IgD-negative memory B cell (primary cell): ENCODE measurements at regions not wholly inside any gene's neighbourhood (a gene's known extent, or its start where the extent isn't known, plus 50 kb on each side); places are given as distances from the start of the nearest gene placed in this dataset.

ENCODE experiments used
- H3K27ac Mint-ChIP-seq, 3 donors: one replicate each; pipeline ENCODE4 v1.8.0; 2020 to 2022; ENCODE audit warnings: mild to moderate bottlenecking in 3 of 3, mixed read lengths in 3 of 3, moderate library complexity in 1 of 3
- H3K27me3 Mint-ChIP-seq: one replicate; pipeline ENCODE4 v1.8.0; 2021; ENCODE audit warnings: mixed read lengths
- H3K36me3 Mint-ChIP-seq: one replicate; pipeline ENCODE4 v1.8.0; 2020; ENCODE audit warnings: mild to moderate bottlenecking, mixed read lengths
- H3K4me1 Mint-ChIP-seq, 3 donors: one replicate each; pipeline ENCODE4 v1.8.0; 2020 to 2022; ENCODE audit warnings: mixed read lengths in 3 of 3, mild to moderate bottlenecking in 1 of 3
- H3K4me3 Mint-ChIP-seq, 4 donors: one replicate each; pipeline ENCODE4 v1.8.0; 2020 to 2022; ENCODE audit warnings: mild to moderate bottlenecking in 4 of 4, mixed read lengths in 4 of 4, moderate library complexity in 3 of 4
- H3K9me3 Mint-ChIP-seq, 3 donors: one replicate each; pipeline ENCODE4 v1.8.0; 2020 to 2021; ENCODE audit warnings: mixed read lengths in 3 of 3, mild to moderate bottlenecking in 1 of 3

DNA sequence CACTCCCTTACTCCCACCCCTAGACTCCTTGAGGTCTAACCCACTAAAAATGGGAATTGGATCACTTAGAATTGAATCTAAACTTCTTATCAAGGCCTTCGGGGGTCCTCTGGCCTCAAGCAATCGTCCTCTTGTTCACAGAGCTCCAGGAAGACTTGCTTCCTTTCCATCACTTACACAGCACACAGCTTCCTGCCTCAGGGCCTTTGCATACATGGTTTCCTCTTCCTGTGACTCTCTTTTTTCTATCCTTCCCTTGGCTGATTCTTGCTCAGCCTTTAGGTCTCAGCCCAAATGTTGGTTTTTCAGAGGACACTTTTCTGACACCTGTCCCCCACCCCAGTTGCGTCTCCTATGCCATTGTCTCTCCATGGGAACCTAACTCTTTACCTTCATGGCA lies 50.0 kb upstream of the ALDH1B1 start:
- H3K4me3 Mint-ChIP-seq, result no peak overlapping the region
- H3K27me3 Mint-ChIP-seq, result peaks cover 3% of the 10 kb centered on the region
- peaks cover 0 to 4% (median 0%) of the 10 kb centered on the region in 3 donors for H3K9me3 Mint-ChIP-seq
- H3K4me1 Mint-ChIP-seq, result no peaks in the 10 kb centered on the region
- H3K27ac Mint-ChIP-seq, result no peak overlapping the region
- peaks cover 1% of the 10 kb centered on the region for H3K36me3 Mint-ChIP-seq

DNA sequence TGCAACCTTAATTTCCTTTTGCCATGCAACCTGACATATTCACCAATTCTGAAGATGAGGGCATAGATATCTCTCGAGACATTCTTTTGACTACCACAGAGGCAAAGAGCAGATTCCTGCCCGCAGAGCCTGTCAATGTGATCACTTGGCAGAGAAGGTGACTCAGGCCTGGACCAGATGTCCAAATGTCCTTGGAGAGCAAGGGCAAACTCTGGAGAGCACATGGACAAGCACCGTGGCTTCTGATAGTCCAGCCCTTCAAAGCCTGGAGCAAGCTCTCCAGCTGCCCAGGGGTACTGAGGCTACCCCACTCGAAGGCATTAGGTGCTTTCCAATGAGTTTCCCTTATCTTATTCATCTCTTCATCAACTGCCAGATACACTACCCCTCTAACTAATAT lies 50.4 kb upstream of the ALDH1B1 start:
- H3K27me3 Mint-ChIP-seq, result peaks cover 4% of the 10 kb centered on the region
- peaks cover 0 to 4% (median 0%) of the 10 kb centered on the region in 3 donors for H3K9me3 Mint-ChIP-seq

DNA sequence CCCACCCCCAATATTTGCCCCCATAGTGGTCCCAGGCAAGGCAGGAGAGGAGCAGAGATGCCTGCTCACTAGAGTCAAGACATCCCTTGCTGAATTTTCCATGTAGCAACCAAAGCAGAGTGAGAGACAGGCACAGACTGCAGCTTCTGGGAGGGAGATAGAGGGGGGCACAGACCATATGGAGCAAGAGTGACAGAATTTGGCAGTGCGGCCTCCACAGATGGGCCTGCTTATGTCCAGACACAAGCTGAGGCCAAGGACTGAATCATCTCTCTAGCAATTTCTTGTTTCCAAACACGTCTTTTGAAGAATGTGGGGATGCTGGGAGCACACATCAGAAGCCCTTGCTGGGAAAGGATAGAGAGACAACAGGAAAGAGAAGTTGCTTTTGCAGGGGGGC lies 53.0 kb upstream of the ALDH1B1 start:
- Mint-ChIP-seq H3K36me3 (no peaks in the 10 kb centered on the region), H3K9me3 (peaks cover 0 to 4% (median 0%) of the 10 kb centered on the region in 3 donors), H3K4me1 (no peaks in the 10 kb centered on the region), H3K4me3 (no peak overlapping the region), H3K27ac (no peak overlapping the region), H3K27me3 (peaks cover 6% of the 10 kb centered on the region)

More for the DNA sequence above, 50.4 kb upstream of the ALDH1B1 start:
- Mint-ChIP-seq H3K36me3 (no peaks in the 10 kb centered on the region), H3K4me1 (no peaks in the 10 kb centered on the region), H3K4me3 (no peak overlapping the region), H3K27ac (no peak overlapping the region)

DNA sequence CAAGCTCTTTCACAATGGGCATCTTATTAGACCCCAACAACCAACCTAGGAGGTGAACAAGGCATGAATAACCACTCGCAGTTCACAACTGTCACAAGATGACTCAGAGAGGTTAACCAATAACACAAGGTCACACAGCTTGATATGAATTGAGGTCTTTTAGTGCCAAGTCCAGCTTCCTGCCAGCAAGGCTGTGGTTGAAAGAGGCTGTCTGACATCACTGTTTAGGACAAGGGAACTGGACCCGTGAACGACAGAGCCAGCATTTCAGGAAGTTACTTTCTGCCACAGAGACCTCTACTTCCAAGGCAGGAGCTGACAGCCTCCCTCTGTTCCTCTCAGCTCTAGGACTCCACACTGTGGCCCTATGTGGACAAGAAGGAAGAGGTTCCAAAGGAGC lies 53.4 kb upstream of the ALDH1B1 start:
- Mint-ChIP-seq H3K27me3 (peaks cover 7% of the 10 kb centered on the region), H3K9me3 (peaks cover 0 to 4% (median 0%) of the 10 kb centered on the region in 3 donors), H3K4me1 (peaks cover 0 to 2% (median 0%) of the 10 kb centered on the region in 3 donors), H3K36me3 (no peaks in the 10 kb centered on the region), H3K27ac (no peak overlapping the region), H3K4me3 (no peak overlapping the region)

DNA sequence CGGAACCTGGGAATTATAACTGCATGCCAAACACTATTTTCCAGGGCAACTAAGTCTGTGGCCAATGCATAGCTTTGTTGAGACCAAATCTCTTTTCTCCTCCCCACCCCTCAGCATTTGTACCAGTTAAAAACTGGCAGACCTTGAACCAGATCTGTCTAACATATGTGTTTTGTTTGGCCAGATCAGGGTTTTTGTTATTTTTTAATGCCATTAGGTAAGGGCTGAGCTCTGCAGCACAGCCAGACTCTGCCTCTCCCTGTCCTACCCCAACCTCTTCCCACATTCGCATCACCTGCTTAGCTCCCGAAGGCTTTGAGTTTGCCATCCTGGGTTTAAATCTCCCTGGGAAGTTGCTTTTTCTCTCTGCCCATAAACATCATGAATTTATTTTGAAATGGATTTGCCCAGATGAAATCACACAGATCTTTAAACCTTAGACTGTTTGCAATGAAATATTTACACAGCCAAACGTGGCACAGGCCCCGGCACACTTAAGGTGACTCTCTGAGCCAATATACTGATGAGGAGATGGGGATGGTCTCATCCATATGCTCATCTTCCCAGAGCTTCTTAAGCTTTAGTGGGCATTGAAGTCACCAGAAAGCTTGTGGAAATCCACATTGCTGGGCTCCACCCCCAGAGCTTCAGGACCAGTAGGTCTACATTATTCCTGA lies 54.0 kb upstream of the ALDH1B1 start:
- Mint-ChIP-seq H3K9me3 (peaks cover 0 to 4% (median 0%) of the 10 kb centered on the region in 3 donors), H3K4me1 (peaks cover 0 to 2% (median 0%) of the 10 kb centered on the region in 3 donors), H3K4me3 (no peak overlapping the region), H3K36me3 (no peaks in the 10 kb centered on the region), H3K27me3 (peaks cover 7% of the 10 kb centered on the region), H3K27ac (no peak overlapping the region)

DNA sequence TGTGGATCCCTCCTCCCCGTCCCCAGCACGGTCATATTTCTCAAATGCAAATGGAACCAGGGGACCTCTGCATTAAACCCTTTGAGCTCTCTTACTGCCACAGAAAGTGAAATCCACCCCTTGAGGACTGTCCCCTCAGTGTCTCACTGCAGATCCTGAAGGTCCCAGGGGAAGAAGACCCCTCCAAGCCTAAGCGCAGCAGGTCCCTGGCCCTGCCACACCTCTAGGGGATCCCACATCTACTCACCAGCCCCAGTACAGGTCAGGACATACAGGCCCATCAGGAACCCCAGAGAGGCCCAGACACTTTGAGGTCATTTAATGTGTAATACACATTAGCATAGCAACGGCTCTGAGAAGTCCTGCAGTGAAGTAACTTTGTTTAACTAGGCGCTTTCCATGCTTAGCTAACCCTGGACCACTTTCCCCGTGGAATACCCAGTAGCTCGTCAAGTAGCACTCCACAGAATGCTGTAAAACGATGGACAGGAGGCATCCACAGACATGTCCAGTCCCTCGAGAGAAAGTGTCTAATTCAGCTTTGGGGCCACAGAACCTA lies 54.7 kb upstream of the ALDH1B1 start:
- Mint-ChIP-seq H3K27ac (no peak overlapping the region), H3K4me1 (peaks cover 0 to 2% (median 0%) of the 10 kb centered on the region in 3 donors), H3K27me3 (peaks cover 7% of the 10 kb centered on the region), H3K4me3 (no peak overlapping the region), H3K9me3 (peaks cover 0 to 4% (median 0%) of the 10 kb centered on the region in 3 donors), H3K36me3 (no peaks in the 10 kb centered on the region)

DNA sequence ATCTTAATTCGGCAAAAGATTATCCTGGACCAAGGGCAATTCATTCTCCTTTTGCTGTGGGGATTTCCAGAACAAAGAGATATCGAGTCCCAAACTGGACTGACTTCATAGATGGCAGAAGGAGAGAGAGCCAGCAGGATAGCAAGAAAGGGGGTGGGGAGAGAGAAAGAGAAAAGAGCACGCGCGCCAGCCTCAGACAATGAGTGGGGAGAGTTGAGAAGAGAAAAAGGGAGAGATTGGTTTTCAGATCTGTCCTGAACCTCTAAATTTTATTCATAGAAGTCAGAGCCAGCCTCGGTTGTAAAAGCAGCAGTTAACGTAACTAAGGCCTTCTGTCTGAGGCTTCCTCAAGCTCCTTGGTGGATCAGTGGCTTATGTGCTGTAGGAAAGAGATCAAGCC lies 55.3 kb upstream of the ALDH1B1 start:
- H3K4me1 Mint-ChIP-seq, result peaks cover 0 to 2% (median 0%) of the 10 kb centered on the region in 3 donors
- H3K9me3 Mint-ChIP-seq, result peaks cover 0 to 4% (median 3%) of the 10 kb centered on the region in 3 donors
- H3K27ac Mint-ChIP-seq, result no peak overlapping the region
- no peaks in the 10 kb centered on the region for H3K36me3 Mint-ChIP-seq
- no peak overlapping the region for H3K4me3 Mint-ChIP-seq
- peaks cover 7% of the 10 kb centered on the region for H3K27me3 Mint-ChIP-seq

DNA sequence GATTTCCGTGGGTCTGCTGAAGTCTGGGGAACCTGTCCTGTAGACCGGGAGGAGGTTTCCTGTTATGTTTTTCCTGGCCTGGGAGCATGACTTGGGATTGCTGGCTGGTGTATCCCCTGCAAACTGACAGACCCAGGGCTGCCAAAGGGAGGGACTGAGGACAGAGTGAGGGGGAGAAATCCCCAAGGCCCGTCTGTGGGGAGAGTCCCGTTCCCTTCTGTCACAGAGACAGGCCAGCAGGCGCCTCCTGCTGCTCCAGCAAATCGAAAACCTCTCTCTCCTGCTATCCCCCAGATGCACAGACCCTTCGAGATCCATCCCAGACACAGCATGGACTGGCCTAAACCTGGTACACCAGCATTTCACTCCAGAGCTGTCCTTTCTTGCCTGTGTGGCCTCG lies 56.2 kb upstream of the ALDH1B1 start:
- Mint-ChIP-seq H3K27me3 (peaks cover 7% of the 10 kb centered on the region), H3K9me3 (peaks cover 0 to 9% (median 3%) of the 10 kb centered on the region in 3 donors), H3K4me1 (peaks cover 0 to 2% (median 0%) of the 10 kb centered on the region in 3 donors), H3K36me3 (no peaks in the 10 kb centered on the region), H3K27ac (no peak overlapping the region), H3K4me3 (no peak overlapping the region)

DNA sequence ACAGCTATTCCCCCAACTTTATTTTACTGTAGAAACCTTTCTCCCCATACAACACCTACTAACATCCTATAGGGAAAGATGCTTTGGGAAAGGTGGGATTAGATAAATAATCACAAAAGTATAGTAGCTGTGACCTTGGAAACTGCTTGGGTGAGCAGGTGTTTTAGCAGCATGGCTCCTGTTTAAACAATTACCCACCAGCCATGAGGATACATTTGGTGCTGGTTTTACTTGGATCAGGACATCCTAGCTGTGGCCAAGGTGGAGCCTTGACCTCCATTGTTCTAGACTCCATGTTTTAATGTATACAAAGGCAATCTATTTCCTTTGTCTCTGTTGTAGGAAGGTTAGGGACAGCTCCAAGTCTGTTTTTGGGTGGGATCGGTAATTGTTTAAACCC lies 56.8 kb upstream of the ALDH1B1 start:
- peaks cover 0 to 2% (median 0%) of the 10 kb centered on the region in 3 donors for H3K4me1 Mint-ChIP-seq
- peaks cover 0 to 9% (median 2%) of the 10 kb centered on the region in 3 donors for H3K9me3 Mint-ChIP-seq
- H3K27ac Mint-ChIP-seq, result no peak overlapping the region
- H3K4me3 Mint-ChIP-seq, result no peak overlapping the region
- H3K27me3 Mint-ChIP-seq, result peaks cover 4% of the 10 kb centered on the region
- H3K36me3 Mint-ChIP-seq, result no peaks in the 10 kb centered on the region

DNA sequence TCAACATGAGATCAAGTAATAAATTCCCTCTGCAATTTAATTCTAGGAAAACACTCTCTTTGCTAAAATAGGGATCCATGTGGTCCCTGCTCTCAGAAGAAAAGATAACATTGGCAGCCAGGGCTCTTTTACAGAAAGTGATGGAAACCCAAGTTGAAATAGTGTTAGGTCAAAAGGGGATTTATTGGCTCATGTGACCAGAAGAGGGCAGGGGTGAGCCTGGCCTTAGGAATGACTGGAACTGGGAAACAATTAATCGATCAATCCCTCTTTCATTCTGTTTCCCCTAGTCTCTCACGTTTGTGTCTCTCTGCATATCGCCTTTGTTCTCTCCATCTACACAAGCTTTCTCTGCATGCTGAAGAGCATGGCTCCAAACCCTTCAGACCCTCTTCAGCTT lies 58.3 kb upstream of the ALDH1B1 start:
- H3K36me3 Mint-ChIP-seq, result no peaks in the 10 kb centered on the region
- peaks cover 0 to 2% (median 0%) of the 10 kb centered on the region in 3 donors for H3K4me1 Mint-ChIP-seq
- peaks cover 4% of the 10 kb centered on the region for H3K27me3 Mint-ChIP-seq
- H3K27ac Mint-ChIP-seq, result no peak overlapping the region
- H3K4me3 Mint-ChIP-seq, result no peak overlapping the region
- H3K9me3 Mint-ChIP-seq, result peaks cover 0 to 9% (median 2%) of the 10 kb centered on the region in 3 donors

DNA sequence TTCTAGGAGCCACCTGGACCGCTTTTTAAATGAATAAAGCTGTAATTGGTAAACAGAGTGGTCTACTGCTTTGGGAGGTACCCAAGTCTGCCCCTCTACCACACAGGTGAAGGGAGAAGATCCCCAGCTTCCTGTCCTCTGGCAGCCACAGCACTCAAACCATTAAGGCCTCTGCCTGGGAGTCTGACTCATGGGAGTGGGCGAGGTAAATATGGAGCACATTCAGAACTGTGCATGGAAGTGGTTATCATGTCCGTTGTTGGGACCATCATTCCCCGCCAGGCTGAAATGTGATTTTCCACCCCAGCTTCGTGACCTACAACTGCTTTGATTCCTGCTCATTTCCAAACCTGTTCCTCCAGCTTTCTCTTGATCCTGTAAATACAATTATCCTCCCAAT lies 59.5 kb upstream of the ALDH1B1 start:
- H3K36me3 Mint-ChIP-seq, result no peaks in the 10 kb centered on the region
- H3K27ac Mint-ChIP-seq, result no peak overlapping the region
- peaks cover 0 to 2% (median 0%) of the 10 kb centered on the region in 3 donors for H3K4me1 Mint-ChIP-seq
- H3K27me3 Mint-ChIP-seq, result peaks cover 4% of the 10 kb centered on the region
- H3K9me3 Mint-ChIP-seq, result peaks cover 0 to 9% (median 2%) of the 10 kb centered on the region in 3 donors
- no peak overlapping the region for H3K4me3 Mint-ChIP-seq

DNA sequence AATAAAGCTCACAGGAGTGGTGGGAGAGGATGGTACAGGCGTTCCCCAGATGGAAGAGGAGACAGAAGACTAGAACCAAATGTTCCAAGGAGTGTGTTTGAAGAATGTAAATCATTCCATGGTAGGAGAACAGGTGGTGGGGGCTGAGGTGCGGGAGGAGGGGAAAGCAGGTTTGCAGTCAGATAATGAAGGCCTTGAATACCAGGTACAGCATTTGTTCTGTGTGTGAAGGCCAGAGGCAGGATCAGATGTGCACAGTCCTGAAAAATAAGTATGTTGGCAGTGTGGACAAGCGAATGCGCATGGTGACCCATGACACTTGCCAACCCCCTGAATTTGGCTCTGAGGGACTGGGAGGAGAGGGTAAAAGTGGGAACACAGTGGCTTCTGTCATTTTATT lies 59.9 kb upstream of the ALDH1B1 start:
- Mint-ChIP-seq H3K27ac (no peak overlapping the region), H3K4me3 (no peak overlapping the region)

DNA sequence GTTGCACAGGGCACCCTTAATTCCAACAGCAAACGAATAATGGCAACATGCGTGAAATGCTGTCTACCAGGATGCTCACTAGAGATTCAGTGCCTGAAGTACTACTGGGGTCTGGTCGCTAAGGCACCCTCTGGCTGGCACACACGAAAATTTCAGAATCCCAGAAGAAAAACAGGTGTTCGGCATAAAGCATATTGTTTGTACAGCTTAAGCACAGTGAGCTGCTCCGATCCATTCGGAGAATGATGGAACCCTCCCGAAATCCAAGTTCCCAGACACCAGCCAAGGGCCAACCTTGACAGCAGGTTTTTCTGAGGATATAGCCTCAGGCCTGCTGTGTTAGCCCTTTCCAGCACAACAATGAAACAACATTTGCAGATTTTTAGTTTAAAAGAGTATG lies 61.4 kb upstream of the ALDH1B1 start:
- Mint-ChIP-seq H3K36me3 (no peaks in the 10 kb centered on the region), H3K9me3 (peaks cover 0 to 9% (median 2%) of the 10 kb centered on the region in 3 donors), H3K4me3 (no peak overlapping the region), H3K4me1 (peaks cover 0 to 2% (median 0%) of the 10 kb centered on the region in 3 donors), H3K27ac (no peak overlapping the region), H3K27me3 (peaks cover 6% of the 10 kb centered on the region)

More for the DNA sequence above, 59.9 kb upstream of the ALDH1B1 start:
- Mint-ChIP-seq H3K36me3 (no peaks in the 10 kb centered on the region), H3K27me3 (peaks cover 4% of the 10 kb centered on the region), H3K4me1 (peaks cover 0 to 2% (median 0%) of the 10 kb centered on the region in 3 donors), H3K9me3 (peaks cover 0 to 9% (median 2%) of the 10 kb centered on the region in 3 donors)

DNA sequence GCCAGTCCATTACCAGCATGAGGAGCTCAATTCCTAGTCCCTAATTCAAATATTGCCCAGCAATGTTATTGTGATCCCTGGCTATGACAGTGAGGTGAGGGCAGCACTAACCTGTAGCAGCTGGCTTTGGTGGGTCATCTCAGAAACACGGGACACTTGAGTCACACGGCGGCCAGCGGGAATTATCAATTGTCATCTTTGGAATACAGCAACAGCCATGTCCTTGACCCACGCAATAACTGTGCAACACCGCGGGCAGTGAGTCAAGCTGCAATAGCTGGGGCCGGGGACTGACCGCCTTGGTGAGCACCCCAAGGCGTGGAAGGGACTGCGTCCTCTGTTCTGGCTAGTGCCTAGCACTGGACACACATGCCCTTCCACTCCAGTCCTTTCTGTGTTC lies 62.5 kb upstream of the ALDH1B1 start:
- peaks cover 6% of the 10 kb centered on the region for H3K27me3 Mint-ChIP-seq
- no peak overlapping the region for H3K4me3 Mint-ChIP-seq
- no peaks in the 10 kb centered on the region for H3K36me3 Mint-ChIP-seq
- peaks cover 0 to 9% (median 2%) of the 10 kb centered on the region in 3 donors for H3K9me3 Mint-ChIP-seq
- no peak overlapping the region for H3K27ac Mint-ChIP-seq
- H3K4me1 Mint-ChIP-seq, result peaks cover 0 to 2% (median 0%) of the 10 kb centered on the region in 3 donors

DNA sequence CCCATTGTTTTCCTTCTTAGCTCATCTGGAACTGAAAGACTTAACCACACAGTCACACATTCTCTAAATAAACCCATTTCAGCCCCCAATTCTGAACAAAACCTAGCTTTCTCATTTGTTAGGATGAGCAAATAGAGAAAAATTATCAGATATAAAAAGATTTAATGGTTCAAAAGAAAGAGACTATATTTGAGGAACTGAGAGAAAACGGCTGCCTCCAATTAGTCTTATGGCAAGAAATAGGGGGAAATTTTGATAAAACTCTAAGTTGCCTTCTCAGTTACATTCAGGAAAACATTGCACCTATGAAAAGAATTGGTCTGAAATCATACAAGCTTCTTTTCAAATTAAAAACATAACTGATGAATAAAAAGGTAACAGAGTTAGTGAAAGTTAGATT lies 63.7 kb upstream of the ALDH1B1 start:
- Mint-ChIP-seq H3K4me1 (no peaks in the 10 kb centered on the region), H3K36me3 (no peaks in the 10 kb centered on the region), H3K4me3 (no peak overlapping the region), H3K9me3 (peaks cover 0 to 9% (median 2%) of the 10 kb centered on the region in 3 donors), H3K27me3 (peaks cover 5% of the 10 kb centered on the region), H3K27ac (no peak overlapping the region)

DNA sequence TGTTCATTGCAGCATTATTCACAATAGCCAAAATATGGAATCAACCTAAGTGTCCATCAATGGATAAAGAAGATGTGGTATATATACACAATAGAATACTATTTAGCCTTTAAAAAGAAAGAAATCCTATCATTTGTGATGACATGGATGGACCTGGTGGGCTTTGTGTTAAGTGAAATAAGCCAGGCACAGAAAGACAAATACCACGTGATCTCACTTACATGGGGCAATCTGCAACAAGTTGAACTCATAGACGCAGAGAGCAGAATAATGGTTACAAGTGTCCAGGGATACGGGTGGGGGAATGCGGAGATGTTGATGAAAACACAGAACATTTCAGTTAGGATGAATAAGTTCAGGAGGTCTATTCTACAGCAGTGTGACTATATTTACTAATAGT lies 66.4 kb upstream of the ALDH1B1 start:
- Mint-ChIP-seq H3K4me1 (peaks cover 0 to 1% (median 0%) of the 10 kb centered on the region in 3 donors), H3K27ac (no peak overlapping the region), H3K36me3 (no peaks in the 10 kb centered on the region), H3K9me3 (peaks cover 0 to 2% (median 2%) of the 10 kb centered on the region in 3 donors), H3K4me3 (no peak overlapping the region), H3K27me3 (peaks cover 6% of the 10 kb centered on the region)
